ENCODE measurements at regions not wholly inside any gene's neighbourhood (a gene's known extent, or its start where the extent isn't known, plus 50 kb on each side); places are given as distances from the start of the nearest gene placed in this dataset.

- intact Hi-C loops (cut with DNase I): no loop called here
- Histone ChIP-seq H3K9me3 (no peaks in the 10 kb centered on the region), H3K4me3 (no peak overlapping the region), H3K27me3 (no peaks in the 10 kb centered on the region), H3K4me1 (no peaks in the 10 kb centered on the region), H3K27ac (no peak overlapping the region), H3K36me3 (no peaks in the 10 kb centered on the region)
- DNase-seq: peak in 2 of 4 donors; percentile 40 to 64
- TF ChIP-seq CTCF (IDR thresholded peaks at IDR 0.05): no peak
- no peak for ATAC-seq
These were observed 183.2 kb downstream of the CYB561 start for GRCh38 chr17:63262751-63263476.

- intact Hi-C loops (cut with DNase I): no loop called here
- no peak for TF ChIP-seq CTCF (IDR thresholded peaks at IDR 0.05)
- Histone ChIP-seq H3K27me3 (no peaks in the 10 kb centered on the region), H3K4me1 (no peaks in the 10 kb centered on the region), H3K27ac (no peak overlapping the region), H3K4me3 (no peak overlapping the region), H3K9me3 (no peaks in the 10 kb centered on the region), H3K36me3 (no peaks in the 10 kb centered on the region)
- no peak for DNase-seq
- no peak for ATAC-seq
These were observed 180.6 kb downstream of the CYB561 start for GRCh38 chr17:63265526-63265925.

- intact Hi-C loops (cut with DNase I): no loop called here
- TF ChIP-seq CTCF (IDR thresholded peaks at IDR 0.05): no peak
- ATAC-seq: no peak
- no peaks in the 10 kb centered on the region for H3K36me3 ChIP-seq
- no peaks in the 10 kb centered on the region for H3K27me3 ChIP-seq
- no peak overlapping the region for H3K4me3 ChIP-seq
- no peak for DNase-seq
- no peaks in the 10 kb centered on the region for H3K9me3 ChIP-seq
- no peaks in the 10 kb centered on the region for H3K4me1 ChIP-seq
- no peak overlapping the region for H3K27ac ChIP-seq
These were observed 178.3 kb downstream of the CYB561 start for GRCh38 chr17:63267846-63268245.

GRCh38 chr17:63268827-63269226, 177.3 kb downstream of the CYB561 start:
- H3K4me3 ChIP-seq: no peak overlapping the region
- H3K27ac ChIP-seq: no peak overlapping the region
- no peaks in the 10 kb centered on the region for H3K27me3 ChIP-seq
- DNase-seq: no peak
- no peaks in the 10 kb centered on the region for H3K4me1 ChIP-seq
- intact Hi-C loops (cut with DNase I): no loop called here
- ATAC-seq: no peak
- no peaks in the 10 kb centered on the region for H3K36me3 ChIP-seq
- no peak for TF ChIP-seq CTCF (IDR thresholded peaks at IDR 0.05)
- no peaks in the 10 kb centered on the region for H3K9me3 ChIP-seq

- no peak for DNase-seq
- intact Hi-C loops (cut with DNase I): no loop called here
- no peak for TF ChIP-seq CTCF (IDR thresholded peaks at IDR 0.05)
These were observed 175.5 kb downstream of the CYB561 start for GRCh38 chr17:63270610-63271009.

More at GRCh38 chr17:63270610-63271009, 175.5 kb downstream of the CYB561 start:
- H3K36me3 ChIP-seq: no peaks in the 10 kb centered on the region
- no peak overlapping the region for H3K4me3 ChIP-seq
- ATAC-seq: no peak
- H3K9me3 ChIP-seq: no peaks in the 10 kb centered on the region
- H3K27me3 ChIP-seq: no peaks in the 10 kb centered on the region
- peaks cover 0 to 9% of the 10 kb centered on the region in 2 donors for H3K4me1 ChIP-seq
- H3K27ac ChIP-seq: no peak overlapping the region

All from left lung (tissue), 4 donors.